DND-41 (cell line): ENCODE measurements at regions not wholly inside any gene's neighbourhood (a gene's known extent, or its start where the extent isn't known, plus 50 kb on each side); places are given as distances from the start of the nearest gene placed in this dataset.

Experiments used
- EZH2 ChIP-seq: IDR thresholded peaks from 3 replicates; pipeline ENCODE4 v1.6.1; 2012; ENCODE audit warnings: borderline replicate concordance, low read depth, mild to moderate bottlenecking, moderate library complexity, low read length, inconsistent platforms; ENCODE audit not compliant: severe bottlenecking
- TF ChIP-seq, protein P1 (sequence below): IDR thresholded peaks from 2 replicates; pipeline ENCODE4 v1.5.1; 2012; ENCODE audit warnings: borderline replicate concordance, low read length, moderate library complexity, mild to moderate bottlenecking; ENCODE audit not compliant: poor library complexity, severe bottlenecking; ENCODE audit errors: extremely low read depth

DNA sequence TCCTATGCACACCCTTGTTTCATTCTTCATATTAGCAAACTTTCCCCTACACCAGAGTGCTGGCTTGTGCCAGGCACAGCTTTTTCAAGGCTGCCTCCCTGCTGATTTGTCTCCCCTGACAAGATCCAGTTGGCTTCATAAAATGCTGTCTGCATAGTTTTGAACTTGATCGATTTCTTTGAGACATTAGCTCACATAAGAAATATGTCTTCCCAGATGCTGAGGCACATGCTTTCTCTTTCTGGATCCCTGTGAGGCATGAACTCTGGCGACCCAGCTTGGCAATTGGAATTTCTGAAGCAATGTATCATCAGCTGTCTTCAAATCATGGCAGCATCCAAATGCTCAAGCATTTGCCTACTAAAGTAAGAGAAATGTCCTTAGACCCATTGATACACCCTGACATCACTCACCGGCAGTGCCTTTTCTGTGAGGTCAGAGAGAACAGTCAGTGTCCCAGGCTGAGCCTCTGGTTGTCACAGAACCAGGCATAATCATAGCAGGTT is 616.4 kb upstream of the GHITM start:
- TF ChIP-seq, protein P1, sequence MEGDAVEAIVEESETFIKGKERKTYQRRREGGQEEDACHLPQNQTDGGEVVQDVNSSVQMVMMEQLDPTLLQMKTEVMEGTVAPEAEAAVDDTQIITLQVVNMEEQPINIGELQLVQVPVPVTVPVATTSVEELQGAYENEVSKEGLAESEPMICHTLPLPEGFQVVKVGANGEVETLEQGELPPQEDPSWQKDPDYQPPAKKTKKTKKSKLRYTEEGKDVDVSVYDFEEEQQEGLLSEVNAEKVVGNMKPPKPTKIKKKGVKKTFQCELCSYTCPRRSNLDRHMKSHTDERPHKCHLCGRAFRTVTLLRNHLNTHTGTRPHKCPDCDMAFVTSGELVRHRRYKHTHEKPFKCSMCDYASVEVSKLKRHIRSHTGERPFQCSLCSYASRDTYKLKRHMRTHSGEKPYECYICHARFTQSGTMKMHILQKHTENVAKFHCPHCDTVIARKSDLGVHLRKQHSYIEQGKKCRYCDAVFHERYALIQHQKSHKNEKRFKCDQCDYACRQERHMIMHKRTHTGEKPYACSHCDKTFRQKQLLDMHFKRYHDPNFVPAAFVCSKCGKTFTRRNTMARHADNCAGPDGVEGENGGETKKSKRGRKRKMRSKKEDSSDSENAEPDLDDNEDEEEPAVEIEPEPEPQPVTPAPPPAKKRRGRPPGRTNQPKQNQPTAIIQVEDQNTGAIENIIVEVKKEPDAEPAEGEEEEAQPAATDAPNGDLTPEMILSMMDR: no peak
- no peak for TF ChIP-seq EZH2
